ENCODE measurements at regions not wholly inside any gene's neighbourhood (a gene's known extent, or its start where the extent isn't known, plus 50 kb on each side); places are given as distances from the start of the nearest gene placed in this dataset.
A peak's percentile ranks its signal among the peaks of the same experiment; 100 is the strongest.

GRCh38 chr6:141467041-141467440 is 665.7 kb upstream of the GJE1 start:
- Histone ChIP-seq H3K4me2 (ENCODE audit: low read length) (no peak overlapping the region), H3K4me1 (ENCODE audit: insufficient read depth, low read length) (no peaks in the 10 kb centered on the region), H3K9ac (ENCODE audit: low read length) (no peak overlapping the region), H3K9me3 (ENCODE audit: insufficient read depth, low read depth, low read length) (no peaks in the 10 kb centered on the region), H4K20me1 (ENCODE audit: insufficient read depth, low read length) (no peaks in the 10 kb centered on the region), H3K27ac (ENCODE audit: low read depth, low read length) (no peak overlapping the region), H3K27me3 (ENCODE audit: insufficient read depth, low read length) (no peaks in the 10 kb centered on the region), H3K4me3 (ENCODE audit: insufficient read depth, low read depth, low read length) (no peak overlapping the region), H3K79me2 (ENCODE audit: insufficient read depth, low read length) (no peaks in the 10 kb centered on the region), H2AFZ (ENCODE audit: low read depth, low read length) (no peak overlapping the region), H3K36me3 (ENCODE audit: insufficient read depth, low read length) (no peaks in the 10 kb centered on the region)
- Mint-ChIP-seq H3K9me3 (ENCODE audit: unreplicated experiment) (peaks cover 3% of the 10 kb centered on the region), H3K4me3 (ENCODE audit: unreplicated experiment) (no peak overlapping the region), H3K27me3 (ENCODE audit: low read depth, unreplicated experiment) (no peaks in the 10 kb centered on the region), H3K36me3 (ENCODE audit: low read depth, unreplicated experiment) (no peaks in the 10 kb centered on the region), H3K27ac (ENCODE audit: unreplicated experiment) (no peak overlapping the region), H3K4me1 (ENCODE audit: low read depth, unreplicated experiment) (peaks cover 20% of the 10 kb centered on the region)
- DNase-seq (ENCODE audit: low read depth): no peak
- no peak for TF ChIP-seq CTCF (IDR thresholded peaks at IDR 0.05; ENCODE audit: insufficient read depth, low read depth, low read length)
- no peak for TF ChIP-seq EZH2 (IDR thresholded peaks at IDR 0.05; ENCODE audit: insufficient read depth, low read length)
- no peak for FAIRE-seq

- Histone ChIP-seq H2AFZ (ENCODE audit: low read depth, low read length) (no peak overlapping the region), H4K20me1 (ENCODE audit: insufficient read depth, low read length) (no peaks in the 10 kb centered on the region), H3K36me3 (ENCODE audit: insufficient read depth, low read length) (no peaks in the 10 kb centered on the region), H3K27ac (ENCODE audit: low read depth, low read length) (no peak overlapping the region), H3K27me3 (ENCODE audit: insufficient read depth, low read length) (no peaks in the 10 kb centered on the region), H3K79me2 (ENCODE audit: insufficient read depth, low read length) (no peaks in the 10 kb centered on the region), H3K4me3 (ENCODE audit: insufficient read depth, low read depth, low read length) (no peak overlapping the region), H3K4me1 (ENCODE audit: insufficient read depth, low read length) (no peaks in the 10 kb centered on the region), H3K9me3 (ENCODE audit: insufficient read depth, low read depth, low read length) (no peaks in the 10 kb centered on the region), H3K4me2 (ENCODE audit: low read length) (no peak overlapping the region), H3K9ac (ENCODE audit: low read length) (no peak overlapping the region)
- DNase-seq (ENCODE audit: low read depth): no peak
- H3K9me3 Mint-ChIP-seq (ENCODE audit: unreplicated experiment): peaks cover 3% of the 10 kb centered on the region
- no peak overlapping the region for H3K27ac Mint-ChIP-seq (ENCODE audit: unreplicated experiment)
- FAIRE-seq: no peak
- TF ChIP-seq CTCF (IDR thresholded peaks at IDR 0.05; ENCODE audit: insufficient read depth, low read depth, low read length): no peak
- no peak for TF ChIP-seq EZH2 (IDR thresholded peaks at IDR 0.05; ENCODE audit: insufficient read depth, low read length)
- H3K27me3 Mint-ChIP-seq (ENCODE audit: low read depth, unreplicated experiment): no peaks in the 10 kb centered on the region
- no peak overlapping the region for H3K4me3 Mint-ChIP-seq (ENCODE audit: unreplicated experiment)
- H3K36me3 Mint-ChIP-seq (ENCODE audit: low read depth, unreplicated experiment): no peaks in the 10 kb centered on the region
- H3K4me1 Mint-ChIP-seq (ENCODE audit: low read depth, unreplicated experiment): peaks cover 19% of the 10 kb centered on the region
Measured at GRCh38 chr6:141464896-141465295, 667.8 kb upstream of the GJE1 start.

GRCh38 chr6:141464490-141464889 is 668.2 kb upstream of the GJE1 start:
- no peak overlapping the region for H3K27ac Mint-ChIP-seq (ENCODE audit: unreplicated experiment)
- DNase-seq (ENCODE audit: low read depth) (peak; percentile 72), FAIRE-seq (no peak)
- Histone ChIP-seq H4K20me1 (ENCODE audit: insufficient read depth, low read length) (no peaks in the 10 kb centered on the region), H3K79me2 (ENCODE audit: insufficient read depth, low read length) (no peaks in the 10 kb centered on the region), H3K27me3 (ENCODE audit: insufficient read depth, low read length) (no peaks in the 10 kb centered on the region), H3K27ac (ENCODE audit: low read depth, low read length) (no peak overlapping the region), H3K36me3 (ENCODE audit: insufficient read depth, low read length) (no peaks in the 10 kb centered on the region), H3K4me3 (ENCODE audit: insufficient read depth, low read depth, low read length) (no peak overlapping the region), H3K4me1 (ENCODE audit: insufficient read depth, low read length) (no peaks in the 10 kb centered on the region), H3K9me3 (ENCODE audit: insufficient read depth, low read depth, low read length) (no peaks in the 10 kb centered on the region), H2AFZ (ENCODE audit: low read depth, low read length) (no peak overlapping the region), H3K9ac (ENCODE audit: low read length) (no peak overlapping the region), H3K4me2 (ENCODE audit: low read length) (no peak overlapping the region)
- H3K27me3 Mint-ChIP-seq (ENCODE audit: low read depth, unreplicated experiment): no peaks in the 10 kb centered on the region
- no peaks in the 10 kb centered on the region for H3K36me3 Mint-ChIP-seq (ENCODE audit: low read depth, unreplicated experiment)
- peaks cover 3% of the 10 kb centered on the region for H3K9me3 Mint-ChIP-seq (ENCODE audit: unreplicated experiment)
- TF ChIP-seq CTCF (IDR thresholded peaks at IDR 0.05; ENCODE audit: insufficient read depth, low read depth, low read length) (no peak), EZH2 (IDR thresholded peaks at IDR 0.05; ENCODE audit: insufficient read depth, low read length) (no peak)
- H3K4me3 Mint-ChIP-seq (ENCODE audit: unreplicated experiment): no peak overlapping the region
- peaks cover 19% of the 10 kb centered on the region for H3K4me1 Mint-ChIP-seq (ENCODE audit: low read depth, unreplicated experiment)
